Neural cell (in vitro differentiated cells): ENCODE measurements at regions not wholly inside any gene's neighbourhood (a gene's known extent, or its start where the extent isn't known, plus 50 kb on each side); places are given as distances from the start of the nearest gene placed in this dataset.

ENCODE experiments used
- H2AFZ ChIP-seq: fragments of 200-600, 300-800 bp; sonication (generic), shearing (Covaris generic); 2 replicates; pipeline ENCODE4 v1.6.0; 2014; ENCODE audit warnings: low read depth, mild to moderate bottlenecking, antibody characterized with exemption, low read length, moderate library complexity
- H3F3A ChIP-seq: fragments of 200-600 bp; shearing (Covaris generic); 2 replicates; pipeline ENCODE4 v1.6.1; 2016; ENCODE audit warnings: mild to moderate bottlenecking, moderate library complexity, mixed read lengths, antibody characterized with exemption, low read length; ENCODE audit not compliant: insufficient read depth, poor library complexity, severe bottlenecking
- H3K27ac ChIP-seq: fragments of 200-600, 300-800 bp; sonication (generic), shearing (Covaris generic); 2 replicates; pipeline ENCODE4 v1.5.1; 2014; ENCODE audit warnings: mild to moderate bottlenecking, low read length, moderate library complexity
- H3K27me3 ChIP-seq: fragments of 300-800, 200-600 bp; sonication (generic), shearing (Covaris generic); 2 replicates; pipeline ENCODE4 v1.6.0; 2014; ENCODE audit warnings: mild to moderate bottlenecking, low read depth, low read length, moderate library complexity; ENCODE audit not compliant: insufficient read depth
- H3K36me3 ChIP-seq: fragments of 300-800, 200-600 bp; sonication (generic), shearing (Covaris generic); 2 replicates; pipeline ENCODE4 v1.5.1; 2014; ENCODE audit warnings: mild to moderate bottlenecking, antibody characterized with exemption, low read length, moderate library complexity; ENCODE audit not compliant: insufficient read depth
- H3K4me2 ChIP-seq: fragments of 300-800, 200-600 bp; sonication (generic), shearing (Covaris generic); 2 replicates; pipeline ENCODE4 v1.6.0; 2014; ENCODE audit warnings: mild to moderate bottlenecking, low read length
- H3K4me3 ChIP-seq: fragments of 300-800, 200-600 bp; sonication (generic), shearing (Covaris generic); 2 replicates; pipeline ENCODE4 v1.5.1; 2014; ENCODE audit warnings: mild to moderate bottlenecking, low read length, moderate library complexity
- H3K79me2 ChIP-seq: fragments of 200-600 bp; shearing (Covaris generic); replicated peaks from 2 replicates; pipeline ENCODE4 v1.6.0; 2014; ENCODE audit warnings: mild to moderate bottlenecking, low read length, moderate library complexity; ENCODE audit not compliant: insufficient read depth
- H3K9ac ChIP-seq: fragments of 300-800, 200-600 bp; sonication (generic), shearing (Covaris generic); 2 replicates; pipeline ENCODE4 v1.6.1; 2016; ENCODE audit warnings: mild to moderate bottlenecking, low read length, mixed read lengths
- H3K9me2 ChIP-seq: fragments of 200-600 bp; shearing (Covaris generic); 2 replicates; pipeline ENCODE4 v1.6.1; 2016; ENCODE audit warnings: mild to moderate bottlenecking, low read length, mixed read lengths; ENCODE audit not compliant: insufficient read depth
- H3K9me3 ChIP-seq: fragments of 200-600, 300-800 bp; sonication (generic), shearing (Covaris generic); 2 replicates; pipeline ENCODE4 v1.6.1; 2016; ENCODE audit warnings: mild to moderate bottlenecking, mixed run types, low read length, moderate library complexity, mixed read lengths
- H4K20me1 ChIP-seq: fragments of 200-600 bp; shearing (Covaris generic); 2 replicates; pipeline ENCODE4 v1.6.1; 2016; ENCODE audit warnings: mild to moderate bottlenecking, mixed run types; ENCODE audit not compliant: insufficient read depth
- CTCF ChIP-seq: fragments of 450-650 bp; IDR thresholded peaks from 2 replicates; pipeline ENCODE4 v1.5.1; 2014; ENCODE audit warnings: antibody characterized with exemption, mild to moderate bottlenecking, moderate library complexity; ENCODE audit not compliant: poor library complexity, severe bottlenecking
- EP300 ChIP-seq: fragments of 450-650 bp; conservative IDR thresholded peaks from 2 replicates; pipeline ENCODE4 v1.6.1; 2014; ENCODE audit warnings: antibody characterized with exemption, mild to moderate bottlenecking, moderate library complexity; ENCODE audit not compliant: poor library complexity, severe bottlenecking
- EZH2 ChIP-seq: fragments of 200-600, 300-800 bp; shearing (Covaris generic), sonication (generic); IDR thresholded peaks from 2 replicates; pipeline ENCODE4 v1.6.1; 2014; ENCODE audit warnings: antibody characterized with exemption, low read length, borderline replicate concordance, mild to moderate bottlenecking; ENCODE audit not compliant: insufficient read depth, poor library complexity, severe bottlenecking
- MXI1 ChIP-seq: fragments of 450-650 bp; conservative IDR thresholded peaks from 2 replicates; pipeline ENCODE4 v1.6.1; 2014; ENCODE audit warnings: antibody characterized with exemption, mild to moderate bottlenecking; ENCODE audit not compliant: poor library complexity, severe bottlenecking
- POLR2AphosphoS5 ChIP-seq: IDR thresholded peaks from 2 replicates; pipeline ENCODE4 v1.6.1; 2012
- RAD21 ChIP-seq: fragments of 450-650 bp; conservative IDR thresholded peaks from 2 replicates; pipeline ENCODE4 v1.6.1; 2014; ENCODE audit warnings: antibody characterized with exemption, mild to moderate bottlenecking, moderate library complexity
- REST ChIP-seq: IDR thresholded peaks from 2 replicates; pipeline ENCODE4 v1.6.1; 2012; ENCODE audit warnings: borderline replicate concordance
- SMC3 ChIP-seq: fragments of 450-650 bp; conservative IDR thresholded peaks from 2 replicates; pipeline ENCODE4 v1.6.1; 2014; ENCODE audit warnings: antibody characterized with exemption, mild to moderate bottlenecking, moderate library complexity; ENCODE audit not compliant: poor library complexity
- TAF1 ChIP-seq: IDR thresholded peaks from 2 replicates; pipeline ENCODE4 v1.6.1; 2012; ENCODE audit warnings: low read depth

GRCh38 chr4:178752954-178753525 is 1310.8 kb upstream of the AGA start:
- H3K79me2 ChIP-seq, result no peaks in the 10 kb centered on the region
- no peaks in the 10 kb centered on the region for H3K9me3 ChIP-seq
- H3F3A ChIP-seq, result no peaks in the 10 kb centered on the region
- no peaks in the 10 kb centered on the region for H3K36me3 ChIP-seq
- H3K27me3 ChIP-seq, result no peaks in the 10 kb centered on the region
- TF ChIP-seq RAD21 (no peak), POLR2AphosphoS5 (no peak), MXI1 (no peak), REST (no peak), EP300 (no peak), CTCF (no peak), EZH2 (no peak), SMC3 (no peak), TAF1 (no peak)
- no peak overlapping the region for H3K9ac ChIP-seq
- H3K4me2 ChIP-seq, result no peak overlapping the region
- H4K20me1 ChIP-seq, result no peaks in the 10 kb centered on the region
- H2AFZ ChIP-seq, result no peak overlapping the region
- H3K4me3 ChIP-seq, result no peak overlapping the region
- H3K27ac ChIP-seq, result no peak overlapping the region
- H3K9me2 ChIP-seq, result no peaks in the 10 kb centered on the region

DNA sequence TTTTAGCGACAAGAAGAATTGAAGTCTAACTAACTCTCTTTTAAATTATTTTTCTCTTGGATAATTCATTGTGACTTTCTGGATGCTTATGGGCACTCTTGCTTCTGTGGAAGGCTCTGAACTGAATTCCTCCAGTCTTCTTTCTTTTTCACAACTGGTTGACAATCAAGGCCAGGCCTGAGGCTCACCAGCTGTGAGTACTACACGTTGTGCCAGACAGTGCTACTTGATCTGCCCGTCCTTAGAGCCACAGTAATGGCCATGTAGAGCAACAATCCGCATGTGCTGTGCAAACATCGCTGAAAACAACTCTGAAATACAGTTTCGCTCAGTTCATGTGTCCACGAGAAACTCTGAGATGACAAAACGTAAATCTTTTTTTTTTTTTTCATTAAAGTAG is 1336.3 kb upstream of the AGA start:
- Histone ChIP-seq H3K9me3 (no peaks in the 10 kb centered on the region), H4K20me1 (no peaks in the 10 kb centered on the region), H3K27ac (no peak overlapping the region), H3K4me2 (no peak overlapping the region), H3K27me3 (no peaks in the 10 kb centered on the region), H3K36me3 (no peaks in the 10 kb centered on the region), H3K9ac (no peak overlapping the region), H3K4me3 (no peak overlapping the region), H3F3A (no peaks in the 10 kb centered on the region), H3K79me2 (no peaks in the 10 kb centered on the region), H3K9me2 (no peaks in the 10 kb centered on the region), H2AFZ (no peak overlapping the region)
- TF ChIP-seq REST (no peak), CTCF (no peak), EZH2 (no peak), MXI1 (no peak), TAF1 (no peak), SMC3 (no peak), EP300 (no peak), POLR2AphosphoS5 (no peak), RAD21 (no peak)
